ENCODE measurements at regions not wholly inside any gene's neighbourhood (a gene's known extent, or its start where the extent isn't known, plus 50 kb on each side); places are given as distances from the start of the nearest gene placed in this dataset.
A peak's percentile ranks its signal among the peaks of the same experiment; 100 is the strongest.

DNA sequence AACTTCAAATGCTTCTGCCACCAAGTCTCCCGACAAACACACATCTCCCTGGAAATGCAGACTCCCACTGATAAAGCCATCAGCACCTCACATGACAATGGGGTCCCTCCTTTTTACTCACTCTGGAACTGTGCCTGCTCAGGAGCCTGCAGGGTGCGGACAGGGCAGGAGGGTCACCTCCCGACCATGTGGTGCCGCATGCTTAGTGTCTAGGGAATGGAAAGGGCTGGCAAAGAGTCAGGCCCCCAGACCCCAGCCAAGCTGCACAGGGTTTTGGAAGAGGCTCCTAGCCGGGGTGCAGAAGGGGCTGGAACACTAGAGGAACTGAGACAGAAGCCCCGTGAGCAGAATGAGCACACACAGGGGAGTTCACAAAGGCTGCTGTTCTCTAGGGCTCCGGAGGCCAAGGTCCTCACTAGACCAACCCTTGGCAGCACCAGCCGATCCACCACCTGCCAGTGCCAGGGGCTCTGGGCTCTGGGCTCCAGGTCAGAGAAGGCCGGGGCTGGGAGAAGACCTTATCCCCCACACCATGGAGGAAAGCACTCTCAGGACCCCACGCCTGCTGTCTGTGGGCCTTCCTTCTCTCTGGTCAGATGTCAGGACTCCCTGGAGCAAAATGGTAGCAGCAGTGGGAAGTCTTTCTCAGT lies 125.1 kb upstream of the FGF3 start:
- TF ChIP-seq, protein P1, sequence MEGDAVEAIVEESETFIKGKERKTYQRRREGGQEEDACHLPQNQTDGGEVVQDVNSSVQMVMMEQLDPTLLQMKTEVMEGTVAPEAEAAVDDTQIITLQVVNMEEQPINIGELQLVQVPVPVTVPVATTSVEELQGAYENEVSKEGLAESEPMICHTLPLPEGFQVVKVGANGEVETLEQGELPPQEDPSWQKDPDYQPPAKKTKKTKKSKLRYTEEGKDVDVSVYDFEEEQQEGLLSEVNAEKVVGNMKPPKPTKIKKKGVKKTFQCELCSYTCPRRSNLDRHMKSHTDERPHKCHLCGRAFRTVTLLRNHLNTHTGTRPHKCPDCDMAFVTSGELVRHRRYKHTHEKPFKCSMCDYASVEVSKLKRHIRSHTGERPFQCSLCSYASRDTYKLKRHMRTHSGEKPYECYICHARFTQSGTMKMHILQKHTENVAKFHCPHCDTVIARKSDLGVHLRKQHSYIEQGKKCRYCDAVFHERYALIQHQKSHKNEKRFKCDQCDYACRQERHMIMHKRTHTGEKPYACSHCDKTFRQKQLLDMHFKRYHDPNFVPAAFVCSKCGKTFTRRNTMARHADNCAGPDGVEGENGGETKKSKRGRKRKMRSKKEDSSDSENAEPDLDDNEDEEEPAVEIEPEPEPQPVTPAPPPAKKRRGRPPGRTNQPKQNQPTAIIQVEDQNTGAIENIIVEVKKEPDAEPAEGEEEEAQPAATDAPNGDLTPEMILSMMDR (IDR thresholded peaks at IDR 0.05): no peak
- intact Hi-C loops (cut with DNase I, micrococcal nuclease): no loop called here
- Histone ChIP-seq H3K9me3 (no peaks in the 10 kb centered on the region), H3K4me1 (ENCODE audit: low read depth) (peaks cover 7% of the 10 kb centered on the region), H3K4me3 (no peak overlapping the region), H3K36me3 (ENCODE audit: low read depth) (no peaks in the 10 kb centered on the region)
- DNase-seq (peak in 2 of 3 donors; percentile 14 to 42), ATAC-seq (no peak)

DNA sequence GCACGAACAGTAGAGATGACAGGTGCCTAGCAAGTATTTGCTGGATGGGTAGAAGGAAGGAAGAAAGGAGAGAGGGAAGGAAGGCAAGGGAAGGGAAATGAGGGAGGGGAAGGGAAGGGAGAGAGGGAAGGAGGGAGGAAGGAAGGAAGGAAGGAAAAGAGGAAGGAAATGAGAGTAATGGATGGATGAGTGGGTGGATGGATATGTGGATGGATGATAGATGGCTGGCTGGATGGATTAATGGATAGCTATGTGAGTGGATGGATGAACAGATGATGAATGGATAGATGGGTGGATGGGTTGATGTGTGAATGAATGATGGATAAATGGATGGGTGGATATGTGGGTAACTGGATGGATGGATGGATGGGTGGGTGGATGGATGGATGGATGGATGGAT lies 125.9 kb upstream of the FGF3 start:
- no peak for ATAC-seq
- intact Hi-C loops (cut with DNase I, micrococcal nuclease): no loop called here
- Histone ChIP-seq H3K4me3 (no peak overlapping the region), H3K9me3 (no peaks in the 10 kb centered on the region), H3K4me1 (ENCODE audit: low read depth) (peaks cover 7% of the 10 kb centered on the region), H3K36me3 (ENCODE audit: low read depth) (no peaks in the 10 kb centered on the region)
- TF ChIP-seq, protein P1 (IDR thresholded peaks at IDR 0.05): no peak
- no peak for DNase-seq

DNA sequence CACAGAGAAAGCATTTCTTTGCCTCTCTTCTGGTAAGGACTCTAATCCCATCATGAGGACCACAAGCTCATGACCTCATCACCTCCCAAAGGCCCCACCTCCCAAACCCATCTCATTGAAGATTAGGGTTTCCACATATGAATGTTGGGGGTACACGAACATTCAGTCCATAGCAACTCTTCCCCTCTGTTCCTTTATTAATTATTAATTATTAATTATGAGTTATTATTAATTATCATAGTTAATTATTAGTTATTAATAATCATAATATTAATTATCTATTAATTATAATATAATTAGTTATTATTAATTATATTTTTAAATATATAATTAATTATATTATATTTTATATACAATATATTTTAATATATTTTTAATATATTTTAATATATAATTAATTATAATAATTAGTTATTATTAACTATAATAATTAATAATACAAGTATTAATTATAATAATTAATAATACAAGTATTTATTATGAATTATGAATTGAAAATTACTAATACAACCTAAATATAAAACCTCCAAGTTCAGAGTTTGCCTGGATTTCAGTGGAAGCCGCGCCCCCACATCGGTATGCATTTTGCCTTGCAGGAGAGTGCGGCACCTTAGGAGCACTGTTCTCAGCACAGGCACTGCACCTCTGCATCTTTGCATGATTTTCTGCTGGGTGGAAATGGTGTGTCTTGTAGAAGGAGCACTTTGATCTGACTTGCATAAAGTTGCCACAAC lies 128.0 kb upstream of the FGF3 start:
- no peak overlapping the region for H3K4me3 ChIP-seq
- intact Hi-C loops (cut with DNase I, micrococcal nuclease): no loop called here
- ATAC-seq: no peak

GRCh38 chr11:69947793-69948255 lies 128.6 kb upstream of the FGF3 start:
- peaks cover 7% of the 10 kb centered on the region for H3K4me1 ChIP-seq (ENCODE audit: low read depth)
- intact Hi-C loops (cut with DNase I, micrococcal nuclease): no loop called here
- ATAC-seq (peak; percentile 12), DNase-seq (peak in 1 of 3 donors; percentile 22)
- no peaks in the 10 kb centered on the region for H3K9me3 ChIP-seq
- H3K4me3 ChIP-seq: no peak overlapping the region
- no peaks in the 10 kb centered on the region for H3K36me3 ChIP-seq (ENCODE audit: low read depth)
- TF ChIP-seq, protein P1 (IDR thresholded peaks at IDR 0.05): no peak

More for the DNA sequence above, 128.0 kb upstream of the FGF3 start:
- H3K36me3 ChIP-seq (ENCODE audit: low read depth): no peaks in the 10 kb centered on the region
- peaks cover 7% of the 10 kb centered on the region for H3K4me1 ChIP-seq (ENCODE audit: low read depth)
- TF ChIP-seq, protein P1 (IDR thresholded peaks at IDR 0.05): no peak
- DNase-seq: peak in 2 of 3 donors; percentile 19
- no peaks in the 10 kb centered on the region for H3K9me3 ChIP-seq

DNA sequence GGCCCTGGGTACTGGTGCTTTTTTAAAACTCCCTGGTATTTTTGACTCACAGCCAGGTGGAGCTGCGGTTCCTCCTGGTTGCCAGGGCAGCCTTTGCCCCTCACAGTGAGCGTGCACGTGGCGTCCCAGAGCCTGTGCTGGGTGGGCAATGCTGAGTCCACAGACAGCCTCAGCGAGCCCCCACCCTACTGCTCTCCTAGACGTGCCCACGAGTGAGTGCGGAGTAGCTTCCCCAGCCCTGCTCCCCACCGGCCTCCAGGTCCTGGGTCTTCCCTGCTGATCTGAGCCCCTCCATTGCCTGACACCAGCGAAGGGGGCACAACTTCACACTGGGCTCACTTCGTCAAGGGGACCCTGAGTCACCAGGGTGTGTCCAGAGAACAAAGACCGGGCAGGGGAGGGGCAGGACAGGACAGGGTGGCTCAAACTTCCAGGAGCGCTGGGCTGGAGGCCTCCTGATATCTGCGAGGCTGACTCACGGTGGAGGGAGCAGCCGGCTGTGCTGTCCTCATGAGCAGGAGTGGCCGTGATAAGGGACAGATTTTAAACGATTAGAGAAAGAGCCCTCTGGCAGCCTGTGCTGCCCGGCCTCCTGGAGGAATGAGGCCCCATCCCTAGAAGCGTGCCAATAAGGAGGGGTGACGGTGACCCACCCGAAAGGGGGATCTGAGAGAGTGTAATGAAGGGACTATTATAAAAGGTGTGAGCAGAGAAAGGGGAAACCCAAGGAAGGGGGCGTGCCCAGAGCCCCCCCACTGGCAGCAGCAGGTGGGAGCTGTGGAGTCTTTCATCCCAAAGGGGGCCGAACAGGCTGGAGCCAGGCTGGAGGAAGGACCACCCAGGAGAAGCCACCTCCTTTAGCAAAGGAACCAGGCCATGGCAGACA lies 129.3 kb upstream of the FGF3 start:
- TF ChIP-seq, protein P1 (IDR thresholded peaks at IDR 0.05): no peak
- no peaks in the 10 kb centered on the region for H3K9me3 ChIP-seq
- H3K4me3 ChIP-seq: no peak overlapping the region
- DNase-seq (peak in 2 of 3 donors; percentile 36 to 70), ATAC-seq (peak; percentile 92)
- intact Hi-C loops (cut with DNase I, micrococcal nuclease): no loop called here
- H3K36me3 ChIP-seq (ENCODE audit: low read depth): no peaks in the 10 kb centered on the region
- peaks cover 7% of the 10 kb centered on the region for H3K4me1 ChIP-seq (ENCODE audit: low read depth)

Data from mucosa of descending colon (tissue), 3 donors.